Gastroesophageal sphincter (tissue), 4 donors: ENCODE measurements at regions not wholly inside any gene's neighbourhood (a gene's known extent, or its start where the extent isn't known, plus 50 kb on each side); places are given as distances from the start of the nearest gene placed in this dataset.

Source experiments
- ATAC-seq: fragments of 150-250 bp; one replicate; pipeline ENCODE4 v1.9.1; 2016; ENCODE audit warnings: mild to moderate bottlenecking, moderate library complexity
- H3K27ac ChIP-seq, 4 donors: fragments of 200-600 bp; sonication (generic) in 3 of 4; 1 replicate in 3 of 4; 2 replicates in 1 of 4; pipeline ENCODE4 v1.5.1; 2016 to 2019
- H3K27me3 ChIP-seq: fragments of 200-600 bp; sonication (generic); one replicate; pipeline ENCODE4 v1.5.1; 2019
- H3K36me3 ChIP-seq, 2 donors: fragments of 200-600 bp; sonication (generic); one replicate each; pipeline ENCODE4 v1.5.1; 2019; ENCODE audit warnings: control low read depth in 1 of 2
- H3K4me1 ChIP-seq, 3 donors: fragments of 200-600 bp; sonication (generic); 1 replicate in 2 of 3; 2 replicates in 1 of 3; pipeline ENCODE4 v1.5.1; 2016 to 2019; ENCODE audit warnings: control low read depth in 2 of 3
- H3K4me3 ChIP-seq, 2 donors: fragments of 200-600 bp; sonication (generic); one replicate each; pipeline ENCODE4 v1.5.1; 2019; ENCODE audit warnings: mild to moderate bottlenecking in 1 of 2, moderate library complexity in 1 of 2
- H3K9me3 ChIP-seq, 3 donors: fragments of 200-600 bp; sonication (generic); one replicate each; pipeline ENCODE4 v1.5.1; 2017 to 2019; ENCODE audit warnings: control low read depth in 2 of 3
- EP300 ChIP-seq: sonication (generic); formaldehyde crosslinking; IDR thresholded peaks from one replicate; pipeline ENCODE4 v1.6.1; 2017; ENCODE audit warnings: antibody characterized with exemption, mild to moderate bottlenecking
- POLR2A ChIP-seq, 2 donors: fragments of 450-650 bp; IDR thresholded peaks; one replicate each; pipeline ENCODE4 v1.6.1; 2017; ENCODE audit warnings: antibody characterized with exemption in 2 of 2, mild to moderate bottlenecking in 2 of 2, moderate library complexity in 1 of 2
- POLR2AphosphoS5 ChIP-seq: sonication (generic); formaldehyde crosslinking; IDR thresholded peaks from one replicate; pipeline ENCODE4 v1.6.1; 2017; ENCODE audit warnings: antibody characterized with exemption
- WGBS, 2 donors: methylation state at CpG; one replicate each; pipeline ENCODE4 v1.1.5; 2018; ENCODE audit warnings: low coverage in 1 of 2; 5-methylcytosine and 5-hydroxymethylcytosine counted together
- TF ChIP-seq, protein P1 (sequence below), 4 experiments: fragments of 200-600 bp in 2 of 4; fragments of 450-650 bp in 2 of 4; sonication (generic) in 1 of 4; IDR thresholded peaks; one replicate each; pipeline ENCODE4 v1.5.1; 2017 to 2019; ENCODE audit warnings: antibody characterized with exemption in 4 of 4, mild to moderate bottlenecking in 2 of 4, moderate library complexity in 2 of 4

DNA sequence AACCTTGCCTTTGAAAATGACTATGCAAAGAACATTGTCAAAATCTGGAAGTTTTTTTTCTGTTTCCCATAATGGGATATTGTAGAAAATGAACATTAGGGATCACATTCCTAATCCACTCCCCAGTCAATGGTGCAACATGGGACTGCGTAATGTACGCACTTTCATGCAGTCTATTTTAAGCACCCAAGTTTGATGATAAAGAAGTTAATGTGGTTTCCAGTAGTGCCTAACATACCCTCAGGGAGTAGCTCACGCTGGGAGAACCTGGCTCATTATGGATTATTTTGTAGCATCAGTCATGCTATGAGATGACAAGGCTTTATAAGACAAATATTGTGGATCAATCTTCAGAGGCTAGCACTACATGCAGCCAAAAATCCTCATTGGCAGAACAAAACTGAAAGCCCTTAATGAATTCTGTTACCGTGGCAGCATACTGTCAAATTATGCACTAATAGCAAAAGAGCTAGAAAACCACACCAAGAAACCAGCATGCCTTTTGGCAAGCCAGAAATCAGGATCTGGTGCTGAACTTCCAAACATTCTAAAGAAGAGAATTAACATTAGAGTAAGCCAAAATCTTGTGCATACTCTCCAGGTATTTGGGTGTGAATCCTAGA lies 1392.8 kb upstream of the TENM3 start:
- no peaks in the 10 kb centered on the region for H3K36me3 ChIP-seq
- 68 to 71% methylated on average over 2 to 4 of the region's 4 CpGs for WGBS, 2 donors
- no peak for ATAC-seq
- no peaks in the 10 kb centered on the region for H3K9me3 ChIP-seq
- no peak overlapping the region for H3K27ac ChIP-seq
- no peaks in the 10 kb centered on the region for H3K4me1 ChIP-seq
- no peak overlapping the region for H3K4me3 ChIP-seq
- no peaks in the 10 kb centered on the region for H3K27me3 ChIP-seq
- TF ChIP-seq POLR2A (IDR thresholded peaks at IDR 0.05) (no peak), EP300 (no peak), POLR2AphosphoS5 (no peak)
- TF ChIP-seq, protein P1, sequence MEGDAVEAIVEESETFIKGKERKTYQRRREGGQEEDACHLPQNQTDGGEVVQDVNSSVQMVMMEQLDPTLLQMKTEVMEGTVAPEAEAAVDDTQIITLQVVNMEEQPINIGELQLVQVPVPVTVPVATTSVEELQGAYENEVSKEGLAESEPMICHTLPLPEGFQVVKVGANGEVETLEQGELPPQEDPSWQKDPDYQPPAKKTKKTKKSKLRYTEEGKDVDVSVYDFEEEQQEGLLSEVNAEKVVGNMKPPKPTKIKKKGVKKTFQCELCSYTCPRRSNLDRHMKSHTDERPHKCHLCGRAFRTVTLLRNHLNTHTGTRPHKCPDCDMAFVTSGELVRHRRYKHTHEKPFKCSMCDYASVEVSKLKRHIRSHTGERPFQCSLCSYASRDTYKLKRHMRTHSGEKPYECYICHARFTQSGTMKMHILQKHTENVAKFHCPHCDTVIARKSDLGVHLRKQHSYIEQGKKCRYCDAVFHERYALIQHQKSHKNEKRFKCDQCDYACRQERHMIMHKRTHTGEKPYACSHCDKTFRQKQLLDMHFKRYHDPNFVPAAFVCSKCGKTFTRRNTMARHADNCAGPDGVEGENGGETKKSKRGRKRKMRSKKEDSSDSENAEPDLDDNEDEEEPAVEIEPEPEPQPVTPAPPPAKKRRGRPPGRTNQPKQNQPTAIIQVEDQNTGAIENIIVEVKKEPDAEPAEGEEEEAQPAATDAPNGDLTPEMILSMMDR (IDR thresholded peaks at IDR 0.05) = no peak

DNA sequence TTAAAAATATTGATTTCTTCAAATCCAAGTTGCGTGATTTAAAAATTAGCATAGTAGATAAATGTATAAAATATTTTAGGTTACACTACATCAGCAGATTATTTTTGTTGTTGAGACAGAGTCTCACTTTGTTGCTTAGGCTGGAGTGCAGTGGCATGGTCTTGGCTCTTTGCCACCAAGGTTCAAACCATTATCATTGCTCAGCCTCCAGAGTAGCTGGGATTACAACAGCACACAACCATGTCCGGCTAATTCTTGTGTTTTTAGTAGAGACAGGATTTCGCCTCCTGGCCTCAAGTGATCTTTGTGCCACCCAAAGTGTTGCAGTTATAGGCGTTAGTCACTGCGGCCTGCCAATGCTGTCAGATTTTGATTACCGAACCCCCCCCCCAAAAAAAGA lies 1390.5 kb upstream of the TENM3 start:
- Histone ChIP-seq H3K9me3 (peaks cover 0 to 4% (median 0%) of the 10 kb centered on the region in 3 donors), H3K4me3 (no peak overlapping the region), H3K4me1 (no peaks in the 10 kb centered on the region), H3K36me3 (no peaks in the 10 kb centered on the region), H3K27me3 (no peaks in the 10 kb centered on the region), H3K27ac (no peak overlapping the region)
- 64 to 74% methylated on average over 3 to 6 of the region's 6 CpGs for WGBS, 2 donors
- ATAC-seq = no peak
- TF ChIP-seq EP300 (no peak), POLR2AphosphoS5 (no peak), POLR2A (IDR thresholded peaks at IDR 0.05) (no peak)
- TF ChIP-seq, protein P1 (IDR thresholded peaks at IDR 0.05) = no peak

DNA sequence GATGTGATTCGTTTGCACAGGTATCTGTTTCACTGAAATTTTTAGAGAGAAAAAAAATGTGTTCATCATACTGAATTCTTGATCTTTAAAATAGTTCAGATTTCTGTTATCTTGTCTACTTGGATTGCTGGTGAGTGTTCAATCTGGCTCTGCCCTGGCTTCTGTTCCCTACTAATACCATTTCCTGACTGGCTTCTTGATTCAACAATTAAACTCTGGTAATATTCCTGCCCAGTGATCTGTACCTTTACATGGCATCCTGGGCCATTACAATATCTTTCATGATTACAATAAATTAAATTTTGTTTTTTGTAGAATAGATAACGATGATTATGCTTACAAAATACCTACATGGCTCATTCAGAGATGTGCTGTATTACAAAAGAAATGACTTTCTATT lies 1388.0 kb upstream of the TENM3 start:
- ATAC-seq = no peak
- Histone ChIP-seq H3K36me3 (no peaks in the 10 kb centered on the region), H3K4me3 (no peak overlapping the region), H3K4me1 (no peaks in the 10 kb centered on the region), H3K27me3 (no peaks in the 10 kb centered on the region), H3K27ac (no peak overlapping the region), H3K9me3 (peaks cover 0 to 4% (median 0%) of the 10 kb centered on the region in 3 donors)
- no peak for TF ChIP-seq POLR2AphosphoS5
- TF ChIP-seq, protein P1 (IDR thresholded peaks at IDR 0.05) = no peak
- no peak for TF ChIP-seq EP300
- no peak for TF ChIP-seq POLR2A (IDR thresholded peaks at IDR 0.05)
- WGBS, 2 donors = 66 to 80% methylated on average over 2 of the region's 2 CpGs

- TF ChIP-seq POLR2AphosphoS5 = no peak
- TF ChIP-seq, protein P1 (IDR thresholded peaks at IDR 0.05) = no peak
- TF ChIP-seq POLR2A (IDR thresholded peaks at IDR 0.05) = no peak
- TF ChIP-seq EP300 = no peak
- Histone ChIP-seq H3K36me3 (no peaks in the 10 kb centered on the region), H3K4me1 (no peaks in the 10 kb centered on the region), H3K9me3 (peaks cover 0 to 4% (median 0%) of the 10 kb centered on the region in 3 donors), H3K27me3 (no peaks in the 10 kb centered on the region), H3K27ac (no peak overlapping the region), H3K4me3 (no peak overlapping the region)
- no peak for ATAC-seq
- 40% methylated on average over 1 of the region's 12 CpGs; no CpG with 5 or more reads in 1 of the 2 donors for whole genome bisulfite sequencing, 2 donors
These were observed 1383.0 kb upstream of the TENM3 start for GRCh38 chr4:180860089-180860720.

- no peak for TF ChIP-seq EP300
- TF ChIP-seq POLR2A (IDR thresholded peaks at IDR 0.05) = no peak
- TF ChIP-seq, protein P1 (IDR thresholded peaks at IDR 0.05) = no peak
- no peak for TF ChIP-seq POLR2AphosphoS5
- no peak for ATAC-seq
- no peaks in the 10 kb centered on the region for H3K27me3 ChIP-seq
- H3K4me1 ChIP-seq = no peaks in the 10 kb centered on the region
- H3K9me3 ChIP-seq = peaks cover 0 to 11% (median 0%) of the 10 kb centered on the region in 3 donors
- H3K4me3 ChIP-seq = no peak overlapping the region
- no peak overlapping the region for H3K27ac ChIP-seq
- WGBS, 2 donors = 89 to 96% methylated on average over 9 to 11 of the region's 11 CpGs
- H3K36me3 ChIP-seq = no peaks in the 10 kb centered on the region
These were observed 1381.6 kb upstream of the TENM3 start for GRCh38 chr4:180861651-180862050.
